NCI-H2081 (cell line): ENCODE measurements at regions not wholly inside any gene's neighbourhood (a gene's known extent, or its start where the extent isn't known, plus 50 kb on each side); places are given as distances from the start of the nearest gene placed in this dataset.
"Not testable (repeated sequence)": the region's sequence is repeated elsewhere in the genome, so short reads cannot be mapped to it uniquely, and the experiment has no call there.

Source experiments
- DNase-seq, 2 experiments: peaks; one replicate each; lab custom pipeline; 2025; lab: John Stamatoyannopoulos, UW

DNA sequence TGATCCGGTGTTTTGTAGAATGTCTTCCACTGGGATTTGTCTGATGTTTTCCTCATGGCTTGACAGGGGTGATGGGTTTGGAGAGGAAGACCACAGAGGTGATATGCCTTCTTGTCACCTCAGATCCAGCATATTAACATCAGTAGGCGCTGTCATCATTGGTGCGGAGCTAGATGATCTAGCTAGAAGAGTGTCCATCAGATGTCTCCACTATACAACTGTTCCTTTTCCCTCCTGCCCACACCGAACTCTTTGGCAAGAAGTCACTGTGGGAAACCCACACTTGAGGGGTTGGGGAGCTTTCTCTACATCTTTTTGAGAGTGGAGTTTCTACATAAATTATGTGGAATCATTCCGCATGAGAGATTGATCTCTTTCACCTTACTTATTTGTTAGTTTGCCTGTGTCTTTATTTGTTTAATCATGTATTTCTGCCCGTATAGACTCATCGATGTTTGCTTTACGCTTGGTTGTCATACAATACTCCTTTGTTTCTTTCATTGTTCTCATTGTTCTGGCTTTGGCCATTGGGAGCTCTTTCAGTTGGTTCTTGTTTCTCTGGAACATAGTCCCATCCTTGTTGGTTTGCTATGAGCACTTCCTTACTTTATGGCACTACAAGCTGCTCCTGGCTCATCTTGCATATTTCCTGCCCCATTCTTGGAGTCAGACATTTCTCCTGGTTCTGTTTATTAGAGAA, 1420.3 kb downstream of the BRD1 start:
- no peak for DNase-seq

DNA sequence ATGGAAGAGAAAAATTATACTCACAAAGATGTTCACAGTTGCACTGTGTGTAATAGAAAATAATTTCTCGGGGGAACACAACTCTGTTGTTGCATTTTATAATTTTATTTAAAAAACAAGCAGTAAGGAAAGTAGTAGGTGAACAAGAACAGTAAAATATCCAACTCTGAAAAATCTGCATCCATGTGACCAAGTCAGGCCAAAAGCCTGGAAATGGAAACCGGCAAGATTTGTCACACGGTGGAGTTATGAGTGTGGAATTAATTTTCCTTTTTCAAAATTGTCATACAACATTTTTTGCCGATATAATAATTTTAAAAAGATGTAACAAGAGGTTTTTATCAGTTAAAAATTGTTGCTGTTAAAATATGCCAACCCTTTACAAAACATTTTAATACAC, 1421.5 kb downstream of the BRD1 start:
- DNase-seq = no peak

DNA sequence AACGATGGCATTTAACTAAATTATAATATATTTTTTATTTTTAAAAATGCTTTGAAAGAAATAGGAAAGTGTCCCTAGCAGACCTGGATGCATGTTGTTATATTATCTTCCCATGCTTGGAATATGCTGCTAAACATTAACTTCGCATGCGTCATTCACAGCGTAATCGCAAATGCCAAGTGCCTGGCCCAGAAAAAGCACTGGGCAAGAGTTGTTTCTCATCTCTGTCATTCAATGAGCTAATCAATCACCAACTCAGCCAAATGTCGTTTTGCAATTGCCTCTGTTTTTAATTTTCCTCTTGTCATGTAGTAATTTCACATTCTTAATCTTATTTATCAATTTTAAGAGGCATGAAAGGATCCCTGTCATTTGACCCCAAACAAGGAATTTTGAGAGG, 1421.9 kb downstream of the BRD1 start:
- no peak for DNase-seq

DNA sequence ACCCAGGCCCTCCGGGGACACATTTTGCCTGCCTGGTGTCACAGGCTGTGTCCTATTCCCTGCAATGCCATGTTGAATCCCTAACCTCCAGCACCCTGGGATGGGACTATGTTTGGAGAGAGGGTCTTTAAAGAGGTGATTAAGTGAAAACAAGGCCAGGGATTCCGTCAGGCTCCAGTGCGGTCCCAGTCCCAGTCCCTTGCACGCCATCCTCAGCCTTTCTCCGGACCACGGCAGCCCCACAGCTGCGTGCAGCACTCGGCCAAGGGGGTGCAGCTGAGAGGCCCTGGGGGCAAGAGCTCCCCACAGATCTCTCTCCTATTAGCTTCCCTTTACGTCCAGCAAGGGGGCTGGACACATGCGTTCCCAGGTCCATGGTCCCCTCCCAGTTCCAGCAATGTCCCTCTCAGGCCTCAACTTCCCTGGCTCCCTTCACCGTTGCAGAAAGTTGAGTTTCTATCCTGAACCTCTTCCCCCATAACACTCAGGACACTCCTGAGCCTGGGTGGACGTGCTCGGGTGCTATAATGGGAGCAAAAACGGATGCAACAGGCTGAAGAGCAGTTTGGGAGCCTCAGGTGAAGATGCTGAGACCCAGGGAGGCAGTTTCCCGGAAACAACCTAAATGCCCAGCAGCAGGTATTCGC, 1422.7 kb downstream of the BRD1 start:
- no peak for DNase-seq

DNA sequence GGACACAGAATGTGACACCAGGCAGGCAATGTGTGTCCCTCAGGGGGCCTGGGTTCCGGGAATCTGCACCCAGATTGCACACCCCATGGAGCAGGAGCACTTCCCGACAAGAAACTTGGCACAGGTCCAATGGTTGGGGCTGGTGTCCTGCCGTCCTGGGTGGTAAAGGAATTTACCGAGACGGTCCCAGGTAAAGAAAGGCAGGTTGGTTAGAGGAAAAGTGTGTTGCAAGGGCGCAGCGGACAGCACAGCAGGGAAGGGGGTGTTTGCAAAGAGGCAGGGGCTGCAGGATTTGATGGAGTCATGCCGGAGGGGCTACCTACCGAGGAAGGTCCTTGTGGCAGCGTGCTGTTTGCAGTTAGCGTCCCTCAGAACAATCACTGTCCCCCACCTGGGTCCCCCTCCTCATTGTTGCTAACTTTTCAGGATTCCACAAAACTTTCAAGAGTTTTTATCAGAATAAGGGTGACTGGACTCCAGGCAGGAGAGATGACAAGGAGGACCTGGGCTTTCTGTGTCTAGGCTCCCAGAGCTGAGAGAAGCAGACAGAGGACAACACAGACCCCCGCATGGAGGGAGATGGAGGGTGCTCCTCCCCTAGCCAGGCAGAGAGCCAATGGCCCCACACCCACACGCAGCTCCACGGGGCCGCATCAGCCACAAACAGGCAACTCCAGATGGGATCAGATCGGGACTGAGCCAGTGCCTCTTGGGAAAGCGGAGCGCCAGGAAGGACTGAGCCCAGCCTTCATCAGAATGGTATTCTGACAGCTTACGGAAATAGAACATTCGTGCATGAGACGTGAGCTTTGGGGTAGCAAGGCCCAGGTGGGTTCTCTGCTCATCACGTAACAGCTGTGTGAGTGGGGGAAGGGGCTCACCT, 1423.9 kb downstream of the BRD1 start:
- DNase-seq = no peak

DNA sequence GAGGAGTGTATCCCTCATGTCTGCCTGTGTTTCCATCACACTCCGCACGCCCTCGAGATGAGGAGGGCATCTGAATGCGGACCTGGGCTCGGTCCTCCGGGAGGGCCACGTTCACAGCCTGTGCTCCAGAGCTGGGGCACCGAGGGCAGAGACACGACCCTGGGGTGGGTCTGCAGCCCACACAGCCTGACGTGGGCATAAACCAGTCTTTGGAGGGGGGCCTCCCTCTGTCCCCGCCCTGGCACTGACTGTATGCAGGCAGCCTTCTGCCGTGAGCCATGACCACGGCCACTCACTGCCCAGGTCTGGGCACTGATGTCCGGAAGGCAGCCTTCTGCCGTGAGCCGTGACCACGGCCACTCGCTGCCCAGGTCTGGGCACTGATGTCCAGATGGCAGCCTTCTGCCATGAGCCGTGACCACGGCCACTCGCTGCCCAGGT, 1425.1 kb downstream of the BRD1 start:
- DNase-seq = no peak

DNA sequence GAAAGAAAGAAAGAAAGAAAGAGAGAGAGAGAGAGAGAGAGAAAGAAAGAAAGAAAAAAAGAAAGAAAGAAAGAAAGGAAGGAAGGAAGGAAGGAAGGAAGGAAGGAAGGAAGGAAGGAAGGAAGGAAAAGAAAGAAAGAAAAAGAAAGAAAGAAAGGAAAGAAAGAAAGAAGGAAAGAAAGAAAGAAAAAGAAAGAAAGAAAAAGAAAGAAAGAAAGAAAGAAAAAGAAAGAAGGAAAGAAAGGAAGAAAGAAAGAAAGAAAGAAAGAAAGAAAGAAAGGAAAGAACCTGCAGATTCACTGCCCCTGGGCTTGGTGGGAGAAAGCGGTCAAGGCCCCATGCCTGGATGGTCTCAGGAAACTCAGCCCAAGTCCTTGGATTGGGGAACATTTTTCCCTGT, 1426.2 kb downstream of the BRD1 start:
- not testable (repeated sequence) for DNase-seq

DNA sequence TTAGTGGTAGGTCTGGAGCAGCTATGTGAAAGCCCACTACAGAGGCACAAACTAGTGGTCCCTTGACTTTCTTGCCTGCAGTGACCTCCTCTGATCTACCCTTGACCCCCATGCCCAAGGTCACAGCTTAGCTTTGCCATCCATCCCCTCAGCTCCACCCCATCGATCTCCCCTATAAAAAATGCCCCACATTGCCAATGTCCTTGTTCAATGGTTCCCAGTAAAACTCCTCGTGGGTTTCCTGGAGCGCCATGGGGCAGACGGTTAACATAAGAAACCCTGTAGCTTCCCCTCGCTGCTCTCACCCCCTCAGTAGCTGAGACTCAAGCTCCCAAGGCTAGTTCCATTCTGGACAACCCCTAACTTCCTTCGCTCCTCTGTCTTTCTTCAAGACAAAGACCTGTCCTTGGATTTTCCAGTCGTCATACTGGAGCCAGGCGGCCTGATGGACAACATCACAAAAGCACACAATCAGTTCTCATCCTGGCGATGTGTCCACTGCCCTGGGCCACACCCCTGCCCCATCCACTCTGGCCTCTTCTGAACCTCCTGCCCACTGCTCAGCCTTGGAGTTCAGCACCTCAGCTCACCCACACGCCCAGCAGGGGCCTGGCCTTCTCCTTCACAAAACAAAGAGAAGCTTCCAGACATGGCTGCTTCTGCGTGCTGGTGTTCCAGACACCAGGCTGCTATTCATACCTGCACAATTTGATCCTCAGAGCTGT, 1429.3 kb downstream of the BRD1 start:
- DNase-seq = no peak

DNA sequence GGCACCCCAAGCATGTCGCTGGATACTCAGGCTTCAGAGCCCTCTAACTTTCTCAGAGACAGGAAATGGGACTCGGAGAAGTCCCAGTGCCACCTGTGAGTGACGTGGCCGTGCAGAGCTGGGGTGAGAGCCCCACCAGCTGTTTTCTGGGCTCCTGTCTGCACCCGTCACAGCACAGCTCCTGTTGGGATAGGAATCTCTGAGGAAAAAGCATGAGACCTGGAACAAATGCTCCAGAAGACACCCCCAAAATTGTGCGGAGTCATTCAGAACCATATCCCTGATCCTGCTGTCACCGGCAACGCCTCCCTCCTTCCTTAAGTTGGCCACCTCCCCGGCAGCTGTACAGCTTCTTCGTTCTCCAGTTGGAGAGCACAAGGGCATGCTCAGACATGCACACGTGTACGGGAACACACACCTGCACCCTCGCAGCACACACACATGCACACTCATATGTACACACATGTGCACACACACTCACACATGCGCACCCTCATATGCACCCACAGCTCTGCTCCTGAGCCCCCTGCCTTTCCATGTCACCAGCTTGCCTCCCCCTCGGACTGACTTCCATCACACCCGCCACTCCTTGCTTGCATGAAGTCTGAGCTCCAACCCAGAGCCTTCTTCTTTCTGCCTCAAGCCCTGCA, 1430.0 kb downstream of the BRD1 start:
- no peak for DNase-seq

DNA sequence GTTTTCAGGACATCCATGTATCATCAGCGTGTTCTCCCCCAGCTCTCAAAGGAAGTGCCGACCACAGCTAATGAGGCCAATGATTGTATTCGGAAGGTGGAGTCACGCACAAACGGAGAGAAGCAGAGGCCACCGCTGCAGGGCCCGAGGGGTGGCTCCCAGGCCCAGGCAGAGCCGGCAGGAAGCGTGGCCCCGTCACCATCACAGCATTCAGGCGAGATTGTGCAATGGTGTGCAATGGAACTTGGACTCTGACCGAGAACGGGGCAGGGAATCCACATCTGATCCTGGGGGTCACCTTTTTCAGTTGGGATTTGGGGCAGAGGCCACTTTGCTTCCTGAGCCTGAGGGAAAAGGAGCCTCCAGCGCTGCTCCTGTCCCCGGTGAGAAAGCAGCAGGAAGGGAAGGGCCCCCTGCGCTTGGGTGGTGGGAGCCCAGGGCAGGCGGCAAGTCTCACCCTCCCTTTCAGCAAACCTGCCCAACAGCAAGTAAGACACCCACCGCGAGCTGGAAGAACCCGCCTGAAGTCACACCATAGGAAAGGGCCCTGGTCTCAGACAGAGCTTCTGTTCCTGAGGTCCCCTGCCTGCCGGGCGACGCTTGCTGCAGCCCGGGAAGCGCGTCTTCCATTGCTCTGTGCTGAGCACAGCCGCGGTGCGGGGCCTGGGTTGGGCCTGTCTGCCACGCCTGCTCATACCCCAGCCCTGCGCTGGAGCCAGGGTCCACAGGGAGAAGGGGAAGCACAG, 1430.7 kb downstream of the BRD1 start:
- no peak for DNase-seq

DNA sequence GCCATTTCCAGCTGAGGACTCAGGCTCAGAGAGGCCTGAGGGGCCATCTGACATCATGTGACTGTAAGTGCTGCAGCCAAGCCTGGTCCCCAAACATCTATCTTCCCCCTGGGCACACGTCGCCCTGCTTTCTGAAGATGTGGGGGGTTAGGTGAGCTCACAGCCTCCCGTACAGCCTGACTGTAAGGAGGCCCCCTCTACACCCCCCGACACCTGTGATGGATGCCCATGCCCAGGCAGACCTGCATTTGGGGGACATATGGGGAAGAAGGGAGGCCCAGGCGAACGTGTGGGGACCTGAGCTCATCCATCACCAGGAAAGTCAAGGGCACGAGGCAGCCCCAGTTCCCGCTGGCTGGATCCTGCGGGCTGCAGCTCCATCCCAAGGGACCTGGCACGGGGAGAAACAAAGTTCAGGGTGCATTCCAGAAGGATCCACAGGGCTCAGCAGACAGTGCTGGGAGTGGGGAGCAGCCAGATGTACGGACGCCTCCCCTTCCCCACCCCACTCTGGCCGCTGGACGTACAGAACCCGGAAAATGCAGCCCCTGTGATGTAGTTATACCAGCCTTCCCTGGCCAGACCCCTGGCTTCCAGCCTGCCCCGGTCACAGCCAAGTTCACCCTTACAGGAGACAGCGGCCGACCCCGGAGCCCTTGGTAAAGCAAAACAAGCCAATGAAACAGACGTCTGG, 1431.4 kb downstream of the BRD1 start:
- DNase-seq = no peak

DNA sequence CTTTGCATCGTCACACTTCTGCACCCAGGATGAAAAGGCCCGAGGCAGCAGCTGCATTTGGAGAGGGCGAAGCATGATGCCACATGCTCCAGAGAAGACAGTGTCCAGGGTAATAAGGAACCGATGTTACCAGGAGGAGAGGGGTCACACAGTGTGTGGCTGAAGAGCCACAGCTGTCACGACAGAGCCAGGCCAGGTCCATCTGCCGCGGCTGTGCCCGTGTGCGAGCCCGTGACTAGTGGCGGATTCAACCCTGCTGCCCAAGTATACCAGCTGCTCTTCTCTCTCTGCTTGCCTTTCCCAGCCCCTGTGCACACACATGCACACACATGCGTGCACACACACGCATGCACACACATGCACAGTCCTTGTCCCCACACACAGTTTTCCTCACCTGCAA, 1432.5 kb downstream of the BRD1 start:
- DNase-seq = no peak

DNA sequence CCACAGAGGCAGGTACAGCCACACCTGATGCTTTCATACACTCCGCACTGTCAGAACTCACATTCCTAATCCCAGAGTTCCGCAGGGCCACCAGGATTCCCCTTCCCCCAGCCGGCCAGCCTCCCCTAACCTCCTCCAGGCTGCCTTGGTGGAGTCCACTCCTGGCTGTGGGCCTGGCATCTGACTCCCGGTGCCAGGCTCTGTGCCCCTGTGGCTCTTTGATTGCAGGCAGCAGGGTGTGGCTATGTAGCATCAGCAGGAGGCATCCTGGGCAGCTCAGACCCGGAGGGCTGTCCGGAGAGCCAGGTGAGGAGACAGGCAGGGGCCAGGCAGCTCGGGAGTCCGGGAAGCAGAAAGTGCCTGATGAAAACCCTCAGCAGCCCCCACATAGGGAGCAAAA, 1432.9 kb downstream of the BRD1 start:
- DNase-seq = no peak

DNA sequence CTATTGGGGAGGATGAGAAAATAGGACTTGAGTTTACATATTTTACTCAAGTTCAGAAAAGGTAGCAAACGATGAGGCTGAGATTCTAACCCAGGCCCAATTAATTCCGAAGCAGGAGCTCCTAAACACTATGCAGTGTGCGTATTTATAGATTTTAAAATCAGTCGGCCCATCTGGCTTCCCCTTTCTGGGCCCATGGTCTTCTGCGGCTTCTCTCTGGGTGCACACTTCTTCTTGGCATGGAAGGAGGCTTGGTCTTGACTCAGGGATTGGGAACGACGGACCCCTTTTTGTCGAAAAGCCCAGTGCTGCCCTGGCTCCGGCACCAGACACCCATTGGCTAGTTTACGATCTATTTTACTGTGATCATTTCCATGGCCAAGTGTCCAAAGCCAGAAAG, 1433.8 kb downstream of the BRD1 start:
- DNase-seq = no peak

DNA sequence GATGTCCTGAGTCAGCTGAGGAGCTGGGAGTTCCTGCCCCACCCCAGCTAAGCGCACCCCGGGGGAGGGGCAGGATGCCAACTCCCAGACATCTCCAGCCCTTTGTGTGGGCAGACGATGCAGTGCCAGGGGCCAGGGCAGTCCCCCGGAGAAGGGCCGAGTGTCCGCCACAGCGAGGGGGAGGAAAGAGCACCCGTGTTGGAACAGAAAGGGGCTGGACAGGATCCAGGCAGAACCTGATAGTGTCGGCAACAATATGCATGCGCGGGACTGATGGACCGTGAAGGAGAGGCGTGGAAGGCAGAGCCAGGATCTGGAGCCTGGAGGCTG, 1434.7 kb downstream of the BRD1 start:
- DNase-seq = no peak

DNA sequence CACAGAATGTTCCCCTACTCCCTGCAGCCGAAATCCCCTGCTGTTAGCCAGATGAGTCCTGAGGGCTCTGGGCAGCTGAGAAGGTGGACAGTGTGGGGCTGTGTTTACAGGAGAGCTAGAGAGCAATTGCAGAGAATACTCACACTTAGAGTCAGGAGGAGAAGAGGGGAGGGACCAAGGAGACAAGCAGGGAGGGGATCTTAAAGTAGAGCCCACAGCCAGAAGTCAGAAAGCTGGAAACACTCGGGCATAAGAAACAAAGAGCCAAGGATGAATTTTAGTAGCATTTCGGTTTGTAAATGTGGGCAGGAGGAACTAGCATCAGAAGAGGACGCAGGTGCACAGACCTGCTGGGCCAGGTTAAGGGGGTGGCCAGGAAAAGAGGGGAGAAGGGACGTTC, 1435.9 kb downstream of the BRD1 start:
- no peak for DNase-seq

DNA sequence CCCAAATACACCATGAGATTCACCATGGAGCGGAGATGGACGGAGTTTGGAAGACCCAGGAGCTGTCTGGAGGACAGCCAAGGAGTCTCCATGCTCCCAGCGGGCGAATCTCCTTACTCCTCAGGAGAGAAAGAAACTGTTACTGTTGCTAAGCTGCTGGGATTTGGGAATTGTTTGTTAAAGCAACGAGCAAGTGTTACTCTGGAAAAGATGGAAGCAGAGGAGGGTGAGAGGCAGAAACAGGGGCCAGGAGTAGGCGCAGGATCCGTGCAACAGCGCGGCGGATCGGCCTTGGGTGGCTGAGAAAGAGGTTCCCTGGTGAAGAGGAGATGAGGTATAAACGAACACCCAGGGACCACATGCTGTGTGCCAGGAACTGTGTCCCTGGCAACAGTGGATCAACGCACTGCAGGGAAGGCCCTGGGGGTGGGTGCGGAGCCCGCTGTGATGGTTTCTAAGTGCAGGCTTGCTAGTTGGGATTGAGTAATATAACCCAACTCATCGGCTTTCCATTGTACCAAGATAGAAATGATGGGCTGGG, 1436.4 kb downstream of the BRD1 start:
- DNase-seq = no peak

DNA sequence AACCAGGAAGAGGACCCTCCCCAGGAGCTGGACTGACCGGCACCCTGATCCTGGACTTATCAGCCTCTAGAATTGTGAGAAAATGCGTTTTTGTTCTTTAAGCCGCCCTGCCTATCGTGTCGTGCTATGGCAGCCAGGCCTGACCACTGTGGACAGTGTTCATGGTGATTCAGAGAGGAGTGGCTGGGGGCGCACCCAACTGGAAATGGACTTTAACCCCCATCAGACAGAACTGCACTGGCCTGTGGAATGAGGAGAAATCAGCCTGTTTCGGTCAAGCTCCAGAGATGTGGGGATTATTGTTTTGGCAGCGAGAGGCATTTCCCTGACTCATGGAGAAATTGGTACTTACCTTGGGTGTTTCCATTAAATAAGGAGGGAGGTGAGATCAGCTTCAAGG, 1437.8 kb downstream of the BRD1 start:
- DNase-seq = no peak

DNA sequence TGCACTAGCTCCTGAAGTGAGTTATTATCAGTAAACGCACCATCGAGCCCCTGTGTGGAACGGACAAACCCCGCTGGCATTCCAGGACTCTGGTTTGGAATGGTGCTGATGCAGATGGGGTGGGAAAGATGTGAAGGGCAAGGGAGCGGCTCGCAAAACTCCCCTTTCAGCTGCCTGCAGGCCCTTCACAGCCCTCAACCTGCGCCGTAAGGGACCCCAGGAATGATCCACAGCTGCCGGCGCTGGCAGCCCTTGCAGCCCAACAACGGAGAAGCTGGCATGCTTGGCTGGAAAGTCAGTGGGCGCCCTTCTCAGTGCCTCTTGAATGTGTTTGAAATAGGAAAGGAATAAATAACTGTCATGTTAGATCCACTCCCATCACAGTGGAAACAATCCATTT, 1445.5 kb downstream of the BRD1 start:
- DNase-seq = no peak

DNA sequence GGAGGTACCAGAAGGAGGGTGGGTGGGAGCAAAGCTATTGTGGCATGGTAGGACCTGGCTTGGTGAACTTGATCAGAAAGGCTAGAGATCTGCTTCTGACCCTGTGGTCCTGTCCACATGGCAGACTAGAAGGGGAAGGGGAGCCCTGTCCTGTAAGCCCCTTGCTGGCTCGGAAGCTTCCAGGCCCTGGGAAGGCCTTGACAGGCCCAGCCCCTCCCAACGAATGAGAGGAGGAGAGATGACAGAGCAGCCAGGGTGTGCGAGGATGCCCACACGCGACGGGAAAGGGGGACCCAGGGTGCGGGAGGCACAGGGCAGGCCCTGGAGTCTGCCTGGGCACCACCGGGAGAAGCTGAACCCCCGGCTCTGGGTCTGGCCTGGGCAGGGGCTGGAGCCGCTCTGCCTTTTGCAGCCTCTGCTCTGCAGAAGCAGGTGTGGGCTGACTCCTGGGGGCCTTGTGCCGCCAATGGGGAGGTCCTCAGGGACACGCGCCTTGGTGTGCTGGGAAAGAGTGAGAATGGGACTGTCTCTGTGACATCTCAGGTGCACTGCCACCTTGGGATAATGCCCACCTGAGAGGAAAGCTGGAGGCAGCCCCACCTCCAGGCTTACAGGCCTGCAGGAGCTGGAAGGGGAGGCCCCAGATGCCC, 1447.5 kb downstream of the BRD1 start:
- no peak for DNase-seq
